Caco-2 (cell line): ENCODE measurements at regions not wholly inside any gene's neighbourhood (a gene's known extent, or its start where the extent isn't known, plus 50 kb on each side); places are given as distances from the start of the nearest gene placed in this dataset.

ENCODE experiments used
- BruUV-seq: library from RNA; stranded (reverse); fragments of 400-500 nt; replicated peaks from 2 replicates; lab custom pipeline; 2021; lab: Mats Ljungman, UMichigan
- CTCF ChIA-PET: fragments of 300-600 bp; sonication (Branson Sonifier 250); formaldehyde crosslinking; loops from one replicate; lab custom pipeline; 2022; ENCODE audit warnings: antibody characterized with exemption; lab: Charles Lee
- POLR2A ChIA-PET: fragments of 300-600 bp; sonication (Branson Sonifier 250); formaldehyde crosslinking; loops from one replicate; lab custom pipeline; 2022; ENCODE audit warnings: antibody characterized with exemption; lab: Charles Lee
- DNase-seq, 2 experiments: peaks; one replicate each; pipeline versions ENCODE4 v3.0.0 to v3.0.0-alpha.2; 2020 to 2022
- H3K27me3 ChIP-seq: replicated peaks from 2 replicates; pipeline ENCODE4 v1.6.0; 2011; ENCODE audit warnings: low read length; ENCODE audit not compliant: control insufficient read depth, insufficient read depth
- H3K36me3 ChIP-seq: 2 replicates; pipeline ENCODE4 v1.5.1; 2011; ENCODE audit warnings: low read length; ENCODE audit not compliant: control insufficient read depth, insufficient read depth
- H3K4me1 ChIP-seq: fragments of 250-450 bp; sonication (Bioruptor Pico); 2 replicates; pipeline ENCODE4 v1.5.1; 2020; ENCODE audit warnings: mild to moderate bottlenecking
- H3K4me3 ChIP-seq: 2 replicates; pipeline ENCODE4 v1.5.1; 2011; ENCODE audit warnings: low read depth, mild to moderate bottlenecking, control low read depth, low read length
- H3K9me3 ChIP-seq: fragments of 250-450 bp; sonication (Bioruptor Pico); 2 replicates; pipeline ENCODE4 v1.5.1; 2020; ENCODE audit warnings: mild to moderate bottlenecking, moderate library complexity
- H3K27ac Mint-ChIP-seq: one replicate; pipeline ENCODE4 v1.8.0; 2022; ENCODE audit warnings: mixed read lengths; ENCODE audit not compliant: unreplicated experiment
- H3K27me3 Mint-ChIP-seq: one replicate; pipeline ENCODE4 v1.8.0; 2022; ENCODE audit warnings: mixed read lengths; ENCODE audit not compliant: insufficient read depth, unreplicated experiment
- H3K36me3 Mint-ChIP-seq: one replicate; pipeline ENCODE4 v1.8.0; 2022; ENCODE audit warnings: mild to moderate bottlenecking, mixed read lengths; ENCODE audit not compliant: insufficient read depth, unreplicated experiment
- H3K4me1 Mint-ChIP-seq: one replicate; pipeline ENCODE4 v1.8.0; 2022; ENCODE audit warnings: low read depth, mixed read lengths; ENCODE audit not compliant: unreplicated experiment
- H3K4me3 Mint-ChIP-seq: one replicate; pipeline ENCODE4 v1.8.0; 2022; ENCODE audit warnings: mild to moderate bottlenecking, moderate library complexity, mixed read lengths; ENCODE audit not compliant: unreplicated experiment
- H3K9me3 Mint-ChIP-seq: one replicate; pipeline ENCODE4 v1.8.0; 2022; ENCODE audit warnings: mixed read lengths; ENCODE audit not compliant: unreplicated experiment
- CTCF ChIP-seq, 2 experiments: fragments of 200-600 bp in 1 of 2; IDR thresholded peaks; 1 replicate in 1 of 2; 2 replicates in 1 of 2; pipeline versions ENCODE4 v1.5.1 to v1.8.0; 2011 to 2022; ENCODE audit warnings: antibody characterized with exemption in 1 of 2, control low read depth in 1 of 2, inconsistent platforms in 1 of 2, low read depth in 1 of 2, low read length in 1 of 2, mild to moderate bottlenecking in 1 of 2, moderate library complexity in 1 of 2; ENCODE audit not compliant: insufficient read depth in 1 of 2, severe bottlenecking in 1 of 2, unreplicated experiment in 1 of 2
- intact Hi-C: fragments of 100-400 bp; cut with micrococcal nuclease; formaldehyde crosslinking; loops from one replicate; pipeline ENCODE4 v1.10.0; 2022; ENCODE audit not compliant: unreplicated experiment

GRCh38 chr16:65289022-65289421 lies 167.2 kb upstream of the CDH11 start:
- CTCF ChIA-PET: no interaction called here

GRCh38 chr16:65287307-65287706 lies 165.4 kb upstream of the CDH11 start:
- no peak overlapping the region for H3K4me3 Mint-ChIP-seq
- H3K27me3 Mint-ChIP-seq: peaks cover 21% of the 10 kb centered on the region
- DNase-seq: no peak
- no peaks in the 10 kb centered on the region for H3K36me3 Mint-ChIP-seq
- H3K4me1 Mint-ChIP-seq: no peaks in the 10 kb centered on the region
- Histone ChIP-seq H3K9me3 (no peaks in the 10 kb centered on the region), H3K27me3 (no peaks in the 10 kb centered on the region), H3K4me1 (no peaks in the 10 kb centered on the region), H3K4me3 (no peak overlapping the region), H3K36me3 (no peaks in the 10 kb centered on the region)
- POLR2A ChIA-PET: no interaction called here
- H3K9me3 Mint-ChIP-seq: no peaks in the 10 kb centered on the region
- BruUV-seq: no TSS peak
- no peak for TF ChIP-seq CTCF (IDR thresholded peaks at IDR 0.05; ENCODE audit: insufficient read depth in 1 of 2, low read depth in 1 of 2, low read length in 1 of 2, severe bottlenecking in 1 of 2, unreplicated experiment in 1 of 2)
- H3K27ac Mint-ChIP-seq: no peak overlapping the region
- CTCF ChIA-PET: no interaction called here
- intact Hi-C loops: no loop called here

More at GRCh38 chr16:65289022-65289421, 167.2 kb upstream of the CDH11 start:
- Mint-ChIP-seq H3K4me3 (no peak overlapping the region), H3K27ac (no peak overlapping the region), H3K4me1 (no peaks in the 10 kb centered on the region), H3K36me3 (no peaks in the 10 kb centered on the region), H3K9me3 (no peaks in the 10 kb centered on the region), H3K27me3 (peaks cover 22% of the 10 kb centered on the region)
- POLR2A ChIA-PET: no interaction called here
- TF ChIP-seq CTCF (IDR thresholded peaks at IDR 0.05; ENCODE audit: insufficient read depth in 1 of 2, low read depth in 1 of 2, low read length in 1 of 2, severe bottlenecking in 1 of 2, unreplicated experiment in 1 of 2): no peak
- Histone ChIP-seq H3K4me1 (no peaks in the 10 kb centered on the region), H3K36me3 (no peaks in the 10 kb centered on the region), H3K9me3 (no peaks in the 10 kb centered on the region), H3K4me3 (no peak overlapping the region), H3K27me3 (no peaks in the 10 kb centered on the region)
- no TSS peak for BruUV-seq
- no peak for DNase-seq
- intact Hi-C loops: no loop called here

DNA sequence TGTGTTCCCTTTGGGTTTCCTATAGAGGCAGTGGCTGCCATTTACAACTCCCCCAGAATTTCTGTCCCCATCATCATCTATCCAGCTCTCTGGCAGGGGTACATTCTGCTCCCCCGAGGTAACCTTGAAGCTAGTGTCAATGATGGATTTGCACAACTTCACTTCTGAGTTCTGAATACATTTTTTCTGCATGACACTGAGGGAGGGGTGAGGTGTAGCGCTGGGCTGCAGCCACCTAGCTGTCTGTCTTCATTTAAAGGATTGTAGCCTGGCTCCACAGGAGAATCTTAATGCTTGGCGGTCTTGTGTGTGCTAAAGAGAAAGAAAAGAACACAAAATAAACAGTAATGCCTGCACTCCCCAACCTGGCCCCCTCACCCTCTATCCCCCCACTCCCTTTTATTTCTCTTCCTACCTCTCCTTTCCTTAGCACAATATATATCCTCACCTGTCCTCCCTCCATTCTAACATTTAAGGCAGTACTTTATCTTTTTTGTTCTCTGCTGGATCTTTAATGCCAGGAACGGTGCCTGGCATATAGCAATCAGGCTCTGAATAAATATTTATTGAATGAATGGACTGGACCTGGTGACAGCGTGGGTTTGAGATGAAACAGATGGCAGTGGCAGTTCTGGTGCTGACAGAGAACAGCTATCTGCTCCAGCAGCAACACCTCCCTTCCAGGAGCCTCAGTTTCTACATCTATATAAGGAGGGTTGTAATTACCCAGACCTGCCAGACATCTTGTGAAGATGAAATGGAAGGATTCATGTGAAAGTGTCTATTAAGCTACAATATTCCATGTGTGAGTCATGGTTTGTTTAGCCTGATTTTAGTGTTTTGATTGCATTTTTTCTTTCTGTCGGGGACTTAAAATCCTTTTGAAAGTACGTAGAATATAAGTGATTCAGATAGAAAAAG lies 163.5 kb upstream of the CDH11 start:
- BruUV-seq: no TSS peak
- Histone ChIP-seq H3K36me3 (no peaks in the 10 kb centered on the region), H3K27me3 (0 out of 2 replicates have a peak, but pooled peaks cover 1% of the 10 kb centered on the region), H3K4me3 (no peak overlapping the region), H3K9me3 (no peaks in the 10 kb centered on the region), H3K4me1 (no peaks in the 10 kb centered on the region)
- Mint-ChIP-seq H3K27ac (no peak overlapping the region), H3K4me3 (no peak overlapping the region), H3K36me3 (no peaks in the 10 kb centered on the region), H3K9me3 (no peaks in the 10 kb centered on the region), H3K27me3 (peaks cover 15% of the 10 kb centered on the region), H3K4me1 (no peaks in the 10 kb centered on the region)
- ChIA-PET CTCF (no interaction called here), POLR2A (no interaction called here)
- no peak for TF ChIP-seq CTCF (IDR thresholded peaks at IDR 0.05; ENCODE audit: insufficient read depth in 1 of 2, low read depth in 1 of 2, low read length in 1 of 2, severe bottlenecking in 1 of 2, unreplicated experiment in 1 of 2)
- intact Hi-C loops: no loop called here
- DNase-seq: no peak
